Limb (tissue), 2 donors: ENCODE measurements at regions not wholly inside any gene's neighbourhood (a gene's known extent, or its start where the extent isn't known, plus 50 kb on each side); places are given as distances from the start of the nearest gene placed in this dataset.
"Not testable (repeated sequence)": the region's sequence is repeated elsewhere in the genome, so short reads cannot be mapped to it uniquely, and the experiment has no call there.

Source experiments
- DNase-seq, 2 donors: peaks; one replicate each; pipeline ENCODE4 v3.0.0-alpha.2; 2016; ENCODE audit errors: extremely low spot score in 2 of 2

GRCh38 chr6:125423047-125423446 is 121.3 kb upstream of the HDDC2 start:
- no peak for DNase-seq

- DNase-seq, result no peak
Measured at GRCh38 chr6:125431971-125432370, 130.2 kb upstream of the HDDC2 start.

- no peak for DNase-seq
Measured at GRCh38 chr6:125432963-125433362, 131.2 kb upstream of the HDDC2 start.

- no peak for DNase-seq
Measured at GRCh38 chr6:125434760-125435159, 133.0 kb upstream of the HDDC2 start.

DNA sequence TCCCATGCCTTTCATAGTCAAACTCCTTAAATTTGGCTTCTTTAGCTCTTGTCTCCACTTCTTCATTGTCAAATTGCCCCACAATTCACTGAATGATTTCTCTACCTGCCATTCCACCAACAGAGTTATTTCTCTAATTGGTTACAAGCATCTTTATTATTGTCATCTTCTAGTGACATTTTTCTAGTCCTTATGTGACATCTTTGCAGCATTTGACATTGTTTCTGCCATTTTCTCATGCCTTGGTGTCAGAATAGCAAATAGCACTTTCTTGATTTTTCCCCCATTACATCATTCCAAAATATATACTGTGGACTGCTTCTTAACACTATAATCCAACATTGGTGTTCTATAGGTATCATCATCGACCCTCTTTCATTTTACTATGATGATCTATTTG is 137.7 kb upstream of the HDDC2 start:
- no peak for DNase-seq

- peak; percentile 21 to 58 for DNase-seq
Measured at GRCh38 chr6:125444006-125444923, 142.5 kb upstream of the HDDC2 start.

DNA sequence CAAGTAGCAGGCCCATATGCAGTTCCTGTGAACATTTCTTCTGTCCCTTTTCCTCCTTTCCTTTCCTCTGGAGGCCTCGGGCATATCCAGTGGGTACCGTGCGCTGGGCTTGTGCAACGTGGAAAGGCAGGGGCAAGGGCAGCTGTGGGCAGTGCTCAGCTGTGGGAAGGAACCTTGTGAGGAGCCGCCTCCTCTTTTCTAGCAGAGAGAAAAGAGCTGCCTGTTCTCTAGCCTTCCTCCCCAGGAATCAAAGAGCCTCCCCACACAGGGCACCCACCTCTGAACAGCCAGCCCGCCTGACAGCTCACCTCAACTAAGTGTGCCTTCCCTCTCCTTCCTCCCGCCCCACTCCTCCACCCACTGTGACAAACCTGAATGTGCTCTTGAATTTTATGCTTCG is 143.3 kb upstream of the HDDC2 start:
- no peak for DNase-seq

DNA sequence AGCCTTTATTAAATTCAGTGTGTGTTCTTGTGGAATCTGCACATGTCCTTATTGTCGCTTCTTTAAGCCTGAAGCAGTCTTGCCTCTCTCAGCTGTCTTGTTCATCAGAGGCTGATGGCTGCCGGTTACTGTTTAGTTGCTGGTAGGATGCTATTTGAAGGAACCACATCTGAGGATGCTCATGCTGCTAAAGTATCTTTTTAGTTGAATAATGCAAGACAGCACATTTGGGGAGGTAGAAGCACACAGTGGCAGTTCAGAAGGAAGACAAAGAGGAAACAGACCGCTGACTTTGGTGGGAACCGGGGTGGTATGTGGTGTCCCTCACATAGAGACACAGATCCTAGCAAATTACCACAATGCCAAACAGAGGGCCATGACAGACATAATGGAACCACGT is 144.2 kb upstream of the HDDC2 start:
- no peak for DNase-seq

GRCh38 chr6:125451750-125452149 is 150.0 kb upstream of the HDDC2 start:
- DNase-seq, result no peak

GRCh38 chr6:125453516-125453915 is 151.7 kb upstream of the HDDC2 start:
- DNase-seq, result no peak

DNA sequence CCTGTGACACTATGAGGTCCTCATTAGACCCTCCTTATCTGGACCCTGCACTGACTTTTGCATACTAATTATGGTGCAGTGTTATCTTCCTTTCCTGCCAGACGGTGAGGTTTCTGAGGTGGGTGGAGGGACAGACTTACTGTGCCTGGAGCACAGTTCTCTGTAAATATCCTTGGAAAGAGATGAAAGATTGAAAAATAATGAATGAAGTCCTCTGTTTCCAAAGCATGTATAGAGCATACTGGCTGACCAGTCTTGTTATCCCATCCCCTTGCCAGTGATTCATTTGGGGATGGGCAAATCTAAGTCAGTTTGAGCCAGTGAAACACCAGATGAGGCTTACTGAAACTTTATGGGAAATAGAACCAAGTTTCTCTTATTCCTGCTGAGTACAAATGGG is 152.6 kb upstream of the HDDC2 start:
- DNase-seq, result no peak

- not testable (repeated sequence) for DNase-seq
Measured at GRCh38 chr6:125458493-125458892, 156.7 kb upstream of the HDDC2 start.

- DNase-seq, result not testable (repeated sequence)
Measured at GRCh38 chr6:125465332-125465731, 163.6 kb upstream of the HDDC2 start.

GRCh38 chr6:125469915-125470314 is 168.1 kb upstream of the HDDC2 start:
- DNase-seq, result no peak

DNA sequence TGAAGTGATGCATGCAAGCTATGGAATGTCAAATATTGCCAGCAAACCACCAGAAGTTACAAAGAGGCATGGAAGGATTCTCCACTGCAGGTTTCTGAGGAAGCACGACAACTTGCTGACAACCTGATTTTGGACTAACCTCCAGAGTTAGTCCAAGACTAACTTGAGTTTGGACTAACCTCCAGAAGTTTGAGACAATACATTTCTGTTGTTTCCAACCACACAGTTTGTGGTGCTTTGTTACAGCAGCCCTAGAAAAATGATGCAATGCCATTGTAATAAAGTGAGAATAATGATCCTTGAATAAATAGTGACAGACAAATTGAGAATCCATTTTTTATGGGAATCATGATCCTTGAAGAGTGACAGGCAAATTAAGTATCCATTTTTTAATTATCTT is 169.9 kb upstream of the HDDC2 start:
- DNase-seq, result no peak

DNA sequence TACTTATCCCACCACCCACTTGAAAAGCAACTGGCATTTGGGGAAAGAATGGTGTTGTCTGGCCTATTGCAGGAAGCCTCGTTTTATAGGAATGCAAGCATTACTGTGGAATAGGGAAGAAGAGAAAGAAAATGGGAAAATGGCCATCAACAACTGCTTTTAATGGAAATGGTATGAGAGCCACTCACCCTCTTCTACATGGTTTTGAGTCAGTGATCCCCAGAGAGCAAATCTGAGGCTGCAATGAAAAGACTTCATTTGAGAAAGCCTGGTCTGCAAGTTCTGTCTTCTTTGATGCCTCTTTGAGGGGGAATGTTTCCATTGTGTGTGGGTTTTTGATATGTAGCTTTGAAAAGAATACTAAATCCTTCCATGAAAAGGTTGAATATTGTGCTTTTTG is 172.3 kb upstream of the HDDC2 start:
- DNase-seq, result no peak

DNA sequence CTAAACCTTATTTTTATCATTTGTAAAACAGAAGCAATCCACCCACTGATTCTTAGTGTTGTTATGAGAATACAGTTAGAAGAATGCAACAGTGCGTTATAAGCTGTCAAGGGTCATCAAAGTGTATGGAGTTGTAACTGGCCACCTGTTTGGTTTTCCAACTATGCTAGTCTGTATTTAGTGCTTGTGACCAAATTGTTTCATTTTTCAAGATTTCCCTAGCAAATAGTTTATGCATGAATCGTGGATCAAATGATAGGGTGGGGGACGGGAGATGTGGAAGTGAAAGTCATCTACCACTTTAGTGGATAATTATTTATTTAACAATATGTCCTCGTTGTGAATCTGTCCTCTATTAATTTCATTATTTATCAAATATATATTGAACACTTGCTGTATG is 175.4 kb upstream of the HDDC2 start:
- no peak for DNase-seq

DNA sequence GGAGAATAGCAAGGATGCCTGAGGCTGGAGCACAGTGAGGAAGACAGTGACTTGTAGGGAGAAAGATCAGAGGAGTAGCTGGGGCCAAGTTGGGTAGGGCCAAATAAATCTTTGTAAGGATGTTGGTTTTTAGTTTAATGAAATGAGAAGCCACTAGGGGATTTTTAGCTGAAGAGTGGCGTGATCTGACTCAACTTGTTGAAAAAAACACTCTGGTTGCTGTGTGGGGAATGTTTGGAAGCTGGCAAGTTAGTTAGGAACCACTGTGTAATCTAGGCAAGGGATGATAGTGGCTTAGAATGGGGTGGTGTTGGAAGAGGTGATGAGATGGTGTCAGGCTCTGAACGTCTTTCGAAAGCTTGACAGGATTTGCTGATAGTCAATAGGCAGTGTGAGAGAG is 176.1 kb upstream of the HDDC2 start:
- DNase-seq, result no peak

DNA sequence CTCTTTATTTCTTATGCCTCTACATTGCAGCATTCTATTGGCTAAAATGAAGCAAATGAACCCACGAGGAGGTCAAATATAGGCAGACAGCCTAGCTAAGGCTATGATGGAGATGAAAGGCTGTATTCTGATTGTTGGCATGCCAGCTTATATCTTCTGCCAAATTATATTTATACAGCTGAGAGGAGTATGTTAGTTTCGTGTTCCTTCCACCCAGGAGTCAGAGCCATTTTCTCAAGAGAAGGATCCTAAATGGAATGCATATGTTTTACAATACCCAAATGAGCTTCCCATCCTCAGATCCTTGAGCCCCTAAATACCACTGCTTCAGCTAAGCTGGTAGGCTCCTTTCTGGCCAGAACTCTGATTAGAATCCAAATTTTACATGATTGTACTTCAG is 178.4 kb upstream of the HDDC2 start:
- DNase-seq, result no peak

DNA sequence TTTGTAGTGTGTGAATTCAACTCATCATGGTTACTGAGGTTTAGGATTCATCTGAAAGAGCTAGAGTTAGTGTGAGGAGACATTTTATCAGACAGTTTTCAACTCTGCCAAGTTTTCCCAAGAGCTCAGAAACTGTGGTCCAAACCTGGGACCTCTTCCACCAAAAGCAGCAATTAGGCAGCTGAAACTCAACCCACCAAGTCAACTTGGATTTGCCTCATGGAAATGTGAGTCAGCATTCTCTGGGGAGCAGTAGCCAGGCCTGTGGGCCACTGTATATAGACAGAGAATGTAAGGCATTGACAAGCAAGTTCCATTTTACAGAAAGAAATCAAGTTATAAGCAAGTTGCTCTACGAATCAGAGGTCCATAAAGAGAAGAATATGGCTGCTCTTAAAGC is 178.8 kb upstream of the HDDC2 start:
- DNase-seq, result no peak

- no peak for DNase-seq
Measured at GRCh38 chr6:125481056-125481455, 179.3 kb upstream of the HDDC2 start.

GRCh38 chr6:125485757-125486156 is 184.0 kb upstream of the HDDC2 start:
- DNase-seq, result no peak

DNA sequence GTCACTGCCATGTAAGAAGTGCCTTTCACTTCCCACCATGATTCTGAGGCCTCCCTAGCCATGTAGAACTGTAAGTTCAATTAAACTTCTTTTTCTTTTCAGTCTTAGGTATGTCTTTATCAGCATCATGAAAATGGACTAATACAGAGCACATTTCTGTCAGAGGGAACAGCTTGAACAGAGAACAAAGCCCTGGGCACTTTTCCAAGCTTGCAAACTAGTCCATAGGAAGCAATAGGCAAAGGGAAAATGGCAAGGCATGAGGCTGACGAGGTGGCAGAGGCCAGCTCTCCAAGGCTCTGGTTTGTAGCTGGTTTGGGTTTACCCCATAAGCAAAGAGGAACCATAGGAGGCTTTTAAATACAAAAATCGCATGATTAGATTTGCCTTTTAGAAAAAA is 185.1 kb upstream of the HDDC2 start:
- no peak for DNase-seq
